GM21717 (cell line): ENCODE measurements at regions not wholly inside any gene's neighbourhood (a gene's known extent, or its start where the extent isn't known, plus 50 kb on each side); places are given as distances from the start of the nearest gene placed in this dataset.

Source experiments
- ATAC-seq: cut with Tn5 transposase; IDR thresholded peaks from one replicate; pipeline ENCODE4 v1.9.1; 2021; ENCODE audit warnings: mild to moderate bottlenecking, moderate library complexity; ENCODE audit not compliant: unreplicated experiment

GRCh38 chr6:115728171-115728570 lies 332.5 kb downstream of the FRK start:
- ATAC-seq = no peak

GRCh38 chr6:115721564-115721963 lies 339.1 kb downstream of the FRK start:
- ATAC-seq = no peak

- no peak for ATAC-seq
These were observed 339.8 kb downstream of the FRK start for GRCh38 chr6:115720900-115721299.

GRCh38 chr6:115717472-115717871 lies 343.2 kb downstream of the FRK start:
- no peak for ATAC-seq

- peak; percentile 93 for ATAC-seq
These were observed 343.6 kb downstream of the FRK start for GRCh38 chr6:115717062-115717461.

- ATAC-seq = no peak
These were observed 348.3 kb downstream of the FRK start for GRCh38 chr6:115712291-115712961.

GRCh38 chr6:115708850-115709249 lies 351.8 kb downstream of the FRK start:
- ATAC-seq = no peak

- ATAC-seq = no peak
These were observed 353.7 kb downstream of the FRK start for GRCh38 chr6:115706981-115707380.

GRCh38 chr6:115706324-115706723 lies 354.4 kb downstream of the FRK start:
- ATAC-seq = no peak

- no peak for ATAC-seq
These were observed 356.7 kb downstream of the FRK start for GRCh38 chr6:115704028-115704427.

- no peak for ATAC-seq
These were observed 369.3 kb downstream of the FRK start for GRCh38 chr6:115691433-115691832.

GRCh38 chr6:115690854-115691253 lies 369.8 kb downstream of the FRK start:
- no peak for ATAC-seq

GRCh38 chr6:115681978-115682775 lies 378.5 kb downstream of the FRK start:
- ATAC-seq = no peak

- ATAC-seq = no peak
These were observed 380.1 kb downstream of the FRK start for GRCh38 chr6:115680621-115681020.

GRCh38 chr6:115677198-115677597 lies 383.5 kb downstream of the FRK start:
- no peak for ATAC-seq

GRCh38 chr6:115675443-115675842 lies 385.2 kb downstream of the FRK start:
- ATAC-seq = no peak

- no peak for ATAC-seq
These were observed 391.9 kb downstream of the FRK start for GRCh38 chr6:115668781-115669180.

GRCh38 chr6:115668211-115668610 lies 392.5 kb downstream of the FRK start:
- no peak for ATAC-seq

GRCh38 chr6:115667478-115668026 lies 393.1 kb downstream of the FRK start:
- ATAC-seq = no peak

GRCh38 chr6:115666997-115667396 lies 393.7 kb downstream of the FRK start:
- no peak for ATAC-seq

GRCh38 chr6:115665310-115665709 lies 395.4 kb downstream of the FRK start:
- no peak for ATAC-seq

GRCh38 chr6:115663681-115664080 lies 397.0 kb downstream of the FRK start:
- no peak for ATAC-seq
